GM23248 (cell line): ENCODE measurements at regions not wholly inside any gene's neighbourhood (a gene's known extent, or its start where the extent isn't known, plus 50 kb on each side); places are given as distances from the start of the nearest gene placed in this dataset.

Source experiments
- EZH2 ChIP-seq: fragments of 200-600 bp; sonication (generic); IDR thresholded peaks from 2 replicates; pipeline ENCODE4 v1.6.1; 2018; ENCODE audit warnings: antibody characterized with exemption, mild to moderate bottlenecking; ENCODE audit not compliant: insufficient read depth, poor library complexity, severe bottlenecking
- EZH2phosphoT487 ChIP-seq: fragments of 200-600 bp; sonication (generic); IDR thresholded peaks from 2 replicates; pipeline ENCODE4 v1.6.1; 2018; ENCODE audit warnings: antibody characterized with exemption, moderate library complexity, mild to moderate bottlenecking, low read depth; ENCODE audit not compliant: insufficient read depth

DNA sequence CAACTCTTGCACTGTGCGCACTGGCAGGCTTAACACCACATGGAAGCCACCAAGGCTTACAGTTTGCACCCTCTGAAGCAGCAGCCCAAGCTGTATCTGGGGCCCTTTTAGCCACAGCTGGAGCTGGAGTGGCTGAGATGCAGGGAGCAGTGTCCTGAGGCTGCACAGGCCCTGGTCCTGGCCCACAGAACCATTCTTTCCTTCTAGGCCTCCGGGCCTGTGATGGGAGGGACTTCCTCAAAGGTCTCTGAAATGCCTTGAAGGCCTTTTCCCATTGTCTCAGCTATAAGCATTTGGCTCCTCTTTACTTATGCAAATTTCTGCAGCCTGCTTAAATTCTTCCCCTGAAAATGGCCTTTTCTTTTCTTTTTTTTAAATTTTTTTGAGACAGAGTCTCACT lies 104.4 kb upstream of the CPLX2 start:
- TF ChIP-seq EZH2phosphoT487 (no peak), EZH2 (no peak)
